ENCODE measurements at regions not wholly inside any gene's neighbourhood (a gene's known extent, or its start where the extent isn't known, plus 50 kb on each side); places are given as distances from the start of the nearest gene placed in this dataset.

DNA sequence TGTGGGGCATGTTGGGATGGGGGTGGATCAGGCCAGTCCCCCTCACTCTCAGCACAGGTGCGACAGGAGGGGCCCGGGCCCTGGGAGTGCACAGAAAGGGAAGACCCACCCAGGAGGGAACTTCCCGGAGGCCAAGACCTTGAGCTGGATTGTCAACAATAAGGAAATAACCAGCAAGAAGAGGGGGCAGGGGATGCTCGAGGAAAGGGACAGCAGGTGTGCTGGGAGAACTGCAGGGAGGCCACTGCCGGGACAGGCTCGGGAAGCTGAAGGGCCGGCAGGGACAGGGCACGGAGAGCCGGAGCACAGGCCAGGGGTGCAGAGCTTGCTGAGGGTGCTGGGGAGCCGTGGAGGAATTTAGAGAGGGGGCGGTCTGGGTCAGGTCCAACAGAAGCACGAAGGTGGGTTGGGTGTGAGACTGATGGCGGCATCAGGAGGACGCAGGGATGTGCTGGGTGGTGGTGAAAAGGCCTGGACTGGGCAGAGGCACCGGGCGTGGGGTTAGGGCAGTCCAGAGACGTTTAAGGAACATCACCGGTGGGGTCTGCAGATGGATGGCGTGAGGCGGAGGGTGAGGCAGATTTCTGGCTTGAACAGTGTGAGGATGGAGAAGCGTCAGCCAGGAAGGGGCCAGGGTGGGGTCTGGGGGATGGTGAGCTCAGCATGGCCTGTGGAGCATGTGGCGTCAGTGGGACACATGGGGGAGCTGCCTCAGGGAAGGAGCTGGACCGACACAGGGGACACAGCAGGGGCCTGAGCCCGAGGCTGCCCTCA lies 54.8 kb downstream of the ADRA2C start:
- TF ChIP-seq EZH2 (IDR thresholded peaks at IDR 0.05; ENCODE audit: borderline replicate concordance, insufficient read depth, low read length, poor library complexity, severe bottlenecking) (no peak), CTCF (IDR thresholded peaks at IDR 0.05; ENCODE audit: poor library complexity, severe bottlenecking) (no peak), EP300 (conservative IDR thresholded peaks at IDR 0.05; ENCODE audit: poor library complexity, severe bottlenecking) (no peak), MXI1 (conservative IDR thresholded peaks at IDR 0.05; ENCODE audit: poor library complexity, severe bottlenecking) (no peak)
